ENCODE measurements at regions not wholly inside any gene's neighbourhood (a gene's known extent, or its start where the extent isn't known, plus 50 kb on each side); places are given as distances from the start of the nearest gene placed in this dataset.

DNA sequence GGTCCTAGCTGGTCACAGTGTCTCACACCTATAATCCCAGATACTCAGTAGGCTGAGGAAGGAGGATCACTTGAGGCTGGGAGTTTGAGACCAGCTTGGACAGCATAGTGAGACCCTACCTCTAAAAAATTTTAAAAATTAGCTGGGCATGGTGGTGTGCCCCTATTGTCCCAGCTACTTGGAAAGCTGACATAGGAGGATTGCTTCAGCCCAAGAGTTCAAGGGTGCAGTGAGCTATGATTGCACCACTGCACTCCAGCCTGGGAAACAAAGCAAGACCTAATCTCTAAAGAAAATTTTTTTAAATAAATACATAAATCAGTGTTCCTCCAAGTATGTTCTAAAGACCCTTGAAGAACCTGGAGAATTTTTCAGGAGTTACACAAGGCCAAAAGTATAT, 50.6 kb upstream of the GNAO1 start:
- no peak for DNase-seq (ENCODE audit: low read depth)

DNA sequence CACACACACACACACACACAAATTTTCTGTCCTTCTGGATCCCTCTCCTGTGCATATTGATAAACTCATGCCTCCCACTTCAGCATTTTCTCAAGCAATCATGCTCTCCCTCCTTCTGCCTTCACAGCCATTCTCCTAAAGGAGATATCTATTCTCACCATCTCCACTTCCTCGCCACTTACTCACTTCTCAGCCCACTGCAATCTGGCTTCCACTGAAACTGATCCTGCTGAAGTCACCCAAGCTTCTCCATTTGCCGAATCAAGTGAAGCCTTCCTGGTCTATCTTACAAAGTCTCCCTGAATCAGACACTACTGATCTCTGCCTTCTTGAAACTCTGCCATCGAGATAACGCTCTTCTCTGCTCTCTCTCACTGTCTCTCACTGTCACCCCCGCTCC, 54.0 kb upstream of the GNAO1 start:
- DNase-seq (ENCODE audit: low read depth) = no peak

DNA sequence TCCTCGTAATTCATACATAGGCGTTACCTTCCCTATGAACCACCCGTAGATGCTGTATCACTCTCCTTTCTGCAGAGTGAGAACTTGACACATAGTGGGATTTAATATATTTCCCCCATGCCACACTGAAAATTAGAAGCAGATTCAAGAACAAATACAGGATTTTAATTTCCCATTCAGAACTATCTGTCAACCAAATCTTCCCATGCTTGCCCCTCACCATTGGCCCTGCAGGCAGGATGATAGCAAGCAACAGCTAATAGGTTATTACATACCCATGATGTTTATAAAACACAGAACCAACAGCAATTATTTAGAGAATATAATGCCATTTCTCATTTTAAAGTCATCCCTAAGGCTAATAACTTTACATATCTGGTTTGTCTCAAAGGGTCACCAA, 55.0 kb upstream of the GNAO1 start:
- no peak for DNase-seq (ENCODE audit: low read depth)

DNA sequence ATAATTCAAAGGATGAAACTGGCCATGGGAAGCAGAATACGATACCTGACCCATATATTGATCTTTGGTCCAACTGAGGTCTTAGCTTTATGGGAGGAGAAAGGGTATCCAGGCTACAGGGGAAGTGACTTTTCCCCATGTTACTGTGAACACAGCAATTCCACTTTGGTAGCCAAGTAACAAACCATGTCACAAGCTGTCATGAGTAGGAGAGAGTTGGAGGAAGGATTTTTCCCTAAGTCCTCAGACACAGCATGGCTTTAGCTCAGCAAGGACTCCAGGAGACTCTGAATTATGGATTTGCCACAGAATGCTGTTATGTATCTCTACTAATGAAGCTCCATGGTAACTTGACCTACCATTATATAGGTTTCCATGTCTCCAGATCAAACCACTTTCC, 56.5 kb upstream of the GNAO1 start:
- DNase-seq (ENCODE audit: low read depth) = no peak

DNA sequence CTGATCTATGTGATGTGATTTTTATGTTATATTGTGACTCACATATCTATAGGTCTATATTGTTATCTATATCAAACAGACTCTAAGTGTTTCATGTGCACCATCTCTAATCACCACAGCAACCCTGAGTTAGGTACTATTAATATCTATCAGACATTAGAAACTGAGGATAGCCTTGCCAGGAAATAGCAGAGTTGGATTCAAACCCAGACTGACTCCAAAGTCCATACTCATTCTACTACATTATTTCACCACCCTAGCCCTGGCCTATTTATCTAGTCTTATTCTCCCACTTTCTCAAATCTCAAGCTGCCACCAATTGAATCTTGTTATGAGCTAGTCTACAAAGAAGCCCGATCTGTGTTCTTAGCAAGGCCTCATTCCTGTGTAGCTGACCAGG, 65.4 kb upstream of the GNAO1 start:
- DNase-seq (ENCODE audit: low read depth) = no peak

- no peak for DNase-seq (ENCODE audit: low read depth)
Measured at GRCh38 chr16:56122251-56122650, 69.0 kb upstream of the GNAO1 start.

GRCh38 chr16:56121156-56121500, 70.2 kb upstream of the GNAO1 start:
- no peak for DNase-seq (ENCODE audit: low read depth)

- DNase-seq (ENCODE audit: low read depth) = no peak
Measured at GRCh38 chr16:56120447-56121155, 70.7 kb upstream of the GNAO1 start.

DNA sequence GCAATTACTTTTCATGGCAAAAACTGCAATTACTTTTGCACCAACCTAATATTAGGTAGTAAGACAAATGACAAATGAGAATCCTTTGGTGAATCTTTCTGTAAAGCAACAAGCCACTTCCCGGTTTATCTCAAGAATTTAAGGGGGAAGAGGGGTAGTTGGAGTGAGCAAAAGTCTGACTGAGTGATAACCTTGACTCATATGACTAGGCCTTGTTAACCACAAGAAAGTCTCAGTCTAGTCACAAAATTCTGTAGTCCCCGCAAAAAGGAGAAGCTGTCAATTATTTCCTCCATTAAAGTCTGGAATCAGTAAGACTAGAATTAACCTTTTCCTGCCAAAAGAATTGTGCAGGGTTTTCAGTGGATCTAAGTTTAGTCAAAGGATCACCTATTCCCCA, 72.2 kb upstream of the GNAO1 start:
- no peak for DNase-seq (ENCODE audit: low read depth)

GRCh38 chr16:56116577-56116964, 74.7 kb upstream of the GNAO1 start:
- no peak for DNase-seq (ENCODE audit: low read depth)

- no peak for DNase-seq (ENCODE audit: low read depth)
Measured at GRCh38 chr16:56115817-56116576, 75.3 kb upstream of the GNAO1 start.

- no peak for DNase-seq (ENCODE audit: low read depth)
Measured at GRCh38 chr16:56113223-56113622, 78.1 kb upstream of the GNAO1 start.

DNA sequence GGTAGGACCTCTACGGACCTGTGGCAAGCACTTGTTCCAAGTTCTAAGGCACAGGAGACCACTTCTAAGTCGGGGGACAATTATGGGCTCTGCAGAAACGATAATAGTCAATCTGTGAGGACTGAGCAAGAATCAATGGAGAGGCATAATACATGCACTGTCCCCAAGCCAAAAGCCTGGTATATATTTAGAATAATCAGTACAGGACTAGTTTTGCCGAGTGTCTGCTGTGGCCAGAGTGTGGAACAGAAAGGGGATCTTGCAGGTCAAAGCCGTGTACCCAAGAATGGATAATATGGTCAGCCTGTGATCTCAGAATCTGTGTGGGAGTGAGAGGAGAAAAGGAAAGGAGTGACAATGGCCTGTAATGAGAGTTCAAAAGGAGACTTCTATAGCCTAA, 80.2 kb upstream of the GNAO1 start:
- no peak for DNase-seq (ENCODE audit: low read depth)

DNA sequence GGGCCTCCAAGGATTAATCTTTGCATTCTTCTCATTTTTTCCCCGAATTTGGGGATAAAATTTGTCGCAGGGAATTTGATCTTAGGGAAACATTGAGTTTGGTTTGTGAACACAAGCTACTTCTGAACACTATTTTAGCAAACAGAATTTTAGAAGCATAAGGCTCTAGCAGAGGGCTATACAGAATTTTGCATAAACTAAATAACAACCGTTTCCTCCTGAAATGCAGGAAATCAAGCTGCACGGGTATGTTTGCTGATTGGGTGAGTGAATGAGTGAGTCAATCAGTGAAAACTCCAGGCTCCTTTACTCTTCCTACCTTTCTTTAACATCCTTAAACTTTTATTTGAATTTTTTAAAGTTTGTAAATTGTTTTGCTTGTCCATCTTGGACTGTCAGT, 81.3 kb upstream of the GNAO1 start:
- DNase-seq (ENCODE audit: low read depth) = no peak

GRCh38 chr16:56109205-56109604, 82.1 kb upstream of the GNAO1 start:
- DNase-seq (ENCODE audit: low read depth) = no peak

DNA sequence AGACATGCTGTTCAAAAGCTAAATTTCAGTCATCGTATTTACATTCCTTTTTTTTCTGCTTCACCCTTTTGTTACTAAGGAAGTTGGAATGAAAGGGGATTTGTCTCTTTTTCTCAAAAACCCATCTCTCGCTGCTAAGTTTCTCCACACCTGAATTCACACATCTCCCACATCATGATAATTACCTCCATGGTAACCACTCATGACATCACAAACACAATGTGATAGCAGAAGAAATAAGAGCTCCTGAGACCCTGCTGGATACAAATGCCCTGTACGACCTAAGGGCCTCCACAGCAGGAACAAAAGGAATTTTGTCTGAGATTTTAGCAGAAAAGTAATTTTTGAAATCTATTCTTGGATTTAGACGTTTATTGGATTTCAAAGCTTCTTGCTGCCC, 82.6 kb upstream of the GNAO1 start:
- DNase-seq (ENCODE audit: low read depth) = no peak

DNA sequence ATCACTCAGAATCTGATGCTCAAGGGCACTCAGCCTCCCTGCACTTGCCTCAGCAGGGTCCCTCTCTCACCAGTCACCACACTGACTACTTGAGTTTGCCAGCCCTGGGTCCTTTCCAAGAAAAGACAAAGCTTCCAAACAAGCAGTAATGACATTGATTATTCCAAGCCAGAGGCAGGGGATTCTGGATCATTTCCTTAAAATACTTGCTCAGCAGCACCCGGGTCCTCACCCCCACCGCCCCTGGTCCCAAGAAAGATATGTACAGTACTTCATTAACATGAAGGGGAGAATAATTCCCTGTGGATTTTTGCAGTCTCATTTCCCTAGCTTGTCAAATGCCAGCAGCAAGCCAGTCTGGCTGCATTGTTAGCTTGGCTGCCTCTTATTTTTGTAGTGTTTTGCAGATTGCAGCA, 83.2 kb upstream of the GNAO1 start:
- no peak for DNase-seq (ENCODE audit: low read depth)

DNA sequence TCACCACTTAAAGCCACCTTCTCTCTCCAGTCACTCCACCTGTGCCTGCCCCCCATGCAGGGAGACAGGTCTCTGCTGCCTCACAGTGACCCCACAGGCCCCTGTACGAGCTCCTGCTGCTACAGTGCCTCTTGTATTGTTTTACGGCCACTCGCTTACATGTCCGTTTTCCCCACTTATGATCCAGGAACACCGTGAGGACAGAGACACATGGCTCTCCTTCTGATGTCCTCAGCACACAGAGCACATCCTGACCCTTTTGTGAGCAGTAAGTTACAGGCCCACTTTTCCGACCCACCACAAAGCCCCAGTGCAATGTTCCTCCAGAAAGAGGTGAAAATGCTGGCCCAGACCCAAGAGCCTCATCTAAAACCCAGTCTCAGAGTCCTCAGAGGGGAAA, 84.8 kb upstream of the GNAO1 start:
- no peak for DNase-seq (ENCODE audit: low read depth)

DNA sequence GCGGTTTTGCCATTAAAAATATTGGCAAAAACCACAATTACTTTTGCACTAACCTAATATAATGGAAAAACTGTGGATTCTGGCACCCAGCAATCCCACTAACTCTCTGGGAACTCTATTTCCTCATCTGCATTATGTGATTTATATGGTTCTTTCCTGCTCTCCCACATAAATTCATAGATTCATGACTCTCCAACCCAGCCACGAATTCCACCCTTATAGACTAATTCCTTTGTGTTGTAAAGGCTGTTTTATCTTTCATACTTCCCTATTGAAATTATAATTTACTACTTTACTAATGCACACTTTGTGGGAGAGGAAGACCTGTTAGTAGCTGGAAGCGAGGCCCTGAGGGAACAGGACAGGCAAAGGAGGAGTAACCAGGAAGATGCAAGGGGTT, 88.4 kb upstream of the GNAO1 start:
- no peak for DNase-seq (ENCODE audit: low read depth)

- no peak for DNase-seq (ENCODE audit: low read depth)
Measured at GRCh38 chr16:56102183-56102686, 89.1 kb upstream of the GNAO1 start.

- DNase-seq (ENCODE audit: low read depth) = no peak
Measured at GRCh38 chr16:56101480-56101879, 89.8 kb upstream of the GNAO1 start.

DNA sequence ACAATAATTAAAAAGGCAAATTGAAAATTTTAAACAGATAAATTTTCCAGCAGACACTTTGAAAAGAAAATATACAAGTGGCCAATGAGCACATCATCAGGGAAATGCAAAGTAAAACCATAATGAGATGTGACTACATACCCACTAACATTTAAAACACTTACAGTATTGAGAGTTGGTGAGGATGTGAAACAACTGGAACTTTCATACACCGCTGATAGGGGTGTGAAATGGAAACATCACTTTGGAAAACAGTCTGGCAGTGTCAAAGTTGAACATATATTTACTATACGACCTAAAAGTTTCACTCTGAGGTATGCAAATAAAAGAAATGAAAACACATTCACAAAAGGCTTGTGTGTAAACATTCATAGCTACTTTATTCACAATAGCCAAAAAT, 94.0 kb upstream of the GNAO1 start:
- DNase-seq (ENCODE audit: low read depth) = no peak

DNA sequence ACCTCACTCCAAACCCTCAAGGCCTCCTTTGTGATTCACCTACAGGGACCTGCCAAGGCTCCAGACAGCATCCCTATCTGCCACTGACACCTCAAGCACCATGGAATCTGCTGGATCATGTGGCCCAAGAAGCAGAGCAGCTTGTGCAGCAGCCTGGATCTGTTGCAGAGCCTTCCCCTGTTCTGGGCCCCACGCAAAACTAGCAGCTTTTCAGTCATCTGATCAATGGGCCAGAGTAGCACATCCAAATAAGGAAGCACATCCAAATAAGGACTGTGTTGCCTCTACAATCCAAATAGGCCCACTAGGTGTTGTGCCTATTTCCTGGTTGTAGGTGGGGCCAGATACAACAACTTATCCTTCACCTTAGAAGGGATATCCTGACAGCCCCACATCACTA, 97.1 kb upstream of the GNAO1 start:
- no peak for DNase-seq (ENCODE audit: low read depth)

GRCh38 chr16:56093055-56093454, 98.2 kb upstream of the GNAO1 start:
- DNase-seq (ENCODE audit: low read depth) = no peak
